Endothelial cell of umbilical vein (primary cell): ENCODE measurements at regions not wholly inside any gene's neighbourhood (a gene's known extent, or its start where the extent isn't known, plus 50 kb on each side); places are given as distances from the start of the nearest gene placed in this dataset.

Experiments used
- BruUV-seq: library from RNA; stranded (reverse); fragments of 400-500 nt; replicated peaks from 2 replicates; lab custom pipeline; 2021; lab: Mats Ljungman, UMichigan
- CTCF ChIA-PET: fragments of 300-600, 350-600 bp; sonication (Branson Sonifier 250); formaldehyde crosslinking; loops from one replicate; lab custom pipeline; 2021; ENCODE audit warnings: antibody characterized with exemption, inconsistent platforms; lab: Charles Lee
- POLR2A ChIA-PET: fragments of 300-600, 350-600 bp; sonication (Branson Sonifier 250); formaldehyde crosslinking; loops from one replicate; lab custom pipeline; 2021; ENCODE audit warnings: antibody characterized with exemption, inconsistent platforms; lab: Charles Lee
- DNase-seq: peaks from one replicate; pipeline ENCODE4 v3.0.0-alpha.2; 2011; ENCODE audit warnings: low read depth, low spot score
- FAIRE-seq: peaks from 2 replicates; lab custom pipeline; 2011; peaks lifted over from hg19 to GRCh38; lab: Jason Lieb, UNC
- H2AFZ ChIP-seq: 2 replicates; pipeline ENCODE4 v1.6.0; 2012; ENCODE audit warnings: low read depth, low read length, control low read depth, inconsistent platforms
- H3K27ac ChIP-seq: 2 replicates; pipeline ENCODE4 v1.5.1; 2011; ENCODE audit warnings: low read depth, mild to moderate bottlenecking, control low read depth, low read length, moderate library complexity; ENCODE audit not compliant: insufficient read depth
- H3K27me3 ChIP-seq, 2 experiments: 2 replicates each; pipeline versions ENCODE4 v1.6.0 to v1.6.1; 2011; ENCODE audit warnings: low read length in 2 of 2, mixed read lengths in 1 of 2; ENCODE audit not compliant: control insufficient read depth in 2 of 2, insufficient read depth in 2 of 2
- H3K36me3 ChIP-seq, 2 experiments: 2 replicates in 1 of 2; 3 replicates in 1 of 2; pipeline ENCODE4 v1.5.1; 2011; ENCODE audit warnings: low read length in 2 of 2, mild to moderate bottlenecking in 1 of 2, moderate library complexity in 1 of 2; ENCODE audit not compliant: control insufficient read depth in 2 of 2, insufficient read depth in 2 of 2; ENCODE audit errors: extremely low read depth in 1 of 2
- H3K4me1 ChIP-seq: 3 replicates; pipeline ENCODE4 v1.5.1; 2011; ENCODE audit warnings: mild to moderate bottlenecking, low read length; ENCODE audit not compliant: control insufficient read depth, insufficient read depth; ENCODE audit errors: extremely low read depth
- H3K4me2 ChIP-seq: 2 replicates; pipeline ENCODE4 v1.6.1; 2011; ENCODE audit warnings: low read length, control low read depth, mixed read lengths; ENCODE audit not compliant: insufficient read depth
- H3K4me3 ChIP-seq, 3 experiments: fragments of 200-600 bp in 1 of 3; sonication (generic), shearing (Covaris generic) in 1 of 3; replicated peaks in 1 of 3; 2 replicates each; pipeline ENCODE4 v1.5.1; 2011 to 2016; ENCODE audit warnings: control low read depth in 3 of 3, low read length in 3 of 3, mild to moderate bottlenecking in 2 of 3, inconsistent platforms in 1 of 3, low read depth in 1 of 3, moderate library complexity in 1 of 3; ENCODE audit not compliant: insufficient read depth in 1 of 3
- H3K79me2 ChIP-seq: 2 replicates; pipeline ENCODE4 v1.6.0; 2012; ENCODE audit warnings: low read length, inconsistent platforms; ENCODE audit not compliant: control insufficient read depth, insufficient read depth
- H3K9ac ChIP-seq: replicated peaks from 2 replicates; pipeline ENCODE3; 2011; ENCODE audit warnings: low read length, control low read depth; ENCODE audit not compliant: insufficient read depth; ENCODE audit errors: extremely low read depth
- H3K9me1 ChIP-seq: replicated peaks from 3 replicates; pipeline ENCODE4 v1.6.0; 2011; ENCODE audit warnings: mild to moderate bottlenecking, low read length; ENCODE audit not compliant: control insufficient read depth, insufficient read depth; ENCODE audit errors: extremely low read depth
- H3K9me3 ChIP-seq: replicated peaks from 2 replicates; pipeline ENCODE4 v1.5.1; 2012; ENCODE audit warnings: low read length, inconsistent platforms; ENCODE audit not compliant: control insufficient read depth, insufficient read depth
- H4K20me1 ChIP-seq: replicated peaks from 2 replicates; pipeline ENCODE3; 2011; ENCODE audit warnings: mild to moderate bottlenecking, low read length; ENCODE audit not compliant: control insufficient read depth, insufficient read depth; ENCODE audit errors: extremely low read depth
- EZH2 ChIP-seq: IDR thresholded peaks from 2 replicates; pipeline ENCODE4 v1.6.1; 2012; ENCODE audit warnings: borderline replicate concordance, low read depth, mild to moderate bottlenecking, moderate library complexity, low read length, inconsistent platforms; ENCODE audit not compliant: severe bottlenecking
- FOS ChIP-seq: IDR thresholded peaks from 2 replicates; pipeline ENCODE4 v1.6.1; 2011; ENCODE audit warnings: mild to moderate bottlenecking, low read length, moderate library complexity, borderline replicate concordance; ENCODE audit not compliant: insufficient read depth
- GATA2 ChIP-seq: IDR thresholded peaks from 2 replicates; pipeline ENCODE4 v1.7.0; 2011; ENCODE audit warnings: low read depth, mild to moderate bottlenecking, moderate library complexity, mixed read lengths, low read length; ENCODE audit not compliant: insufficient read length, insufficient read depth
- JUN ChIP-seq: IDR thresholded peaks from 2 replicates; pipeline ENCODE4 v1.6.1; 2011; ENCODE audit warnings: borderline replicate concordance, low read depth; ENCODE audit not compliant: insufficient read length, insufficient read depth
- MYC ChIP-seq: IDR thresholded peaks from one replicate; pipeline ENCODE4 v1.6.1; 2011; ENCODE audit warnings: mild to moderate bottlenecking, low read depth, low read length
- POLR2A ChIP-seq: IDR thresholded peaks from 2 replicates; pipeline ENCODE4 v1.6.1; 2012; ENCODE audit warnings: low read depth, mild to moderate bottlenecking, control low read depth, low read length
- POLR2AphosphoS5 ChIP-seq: IDR thresholded peaks from 2 replicates; pipeline ENCODE4 v1.6.1; 2012; ENCODE audit warnings: low read depth, mild to moderate bottlenecking, control low read depth, low read length, moderate library complexity; ENCODE audit not compliant: insufficient read depth
- dilution Hi-C: fragments of 300-500 bp; cut with MboI; formaldehyde crosslinking; loops from one replicate; pipeline ENCODE4 v1.15.0; 2019; ENCODE audit warnings: low sequenced_read_pairs; ENCODE audit not compliant: extremely low pct_ligation_motif_present
- intact Hi-C: fragments of 100-400 bp; cut with micrococcal nuclease; formaldehyde crosslinking; loops from one replicate; pipeline ENCODE4 v1.10.0; 2022
- TF ChIP-seq, protein P1 (sequence below): IDR thresholded peaks from 2 replicates; pipeline ENCODE4 v1.6.1; 2011; ENCODE audit not compliant: insufficient read depth, insufficient read length

DNA sequence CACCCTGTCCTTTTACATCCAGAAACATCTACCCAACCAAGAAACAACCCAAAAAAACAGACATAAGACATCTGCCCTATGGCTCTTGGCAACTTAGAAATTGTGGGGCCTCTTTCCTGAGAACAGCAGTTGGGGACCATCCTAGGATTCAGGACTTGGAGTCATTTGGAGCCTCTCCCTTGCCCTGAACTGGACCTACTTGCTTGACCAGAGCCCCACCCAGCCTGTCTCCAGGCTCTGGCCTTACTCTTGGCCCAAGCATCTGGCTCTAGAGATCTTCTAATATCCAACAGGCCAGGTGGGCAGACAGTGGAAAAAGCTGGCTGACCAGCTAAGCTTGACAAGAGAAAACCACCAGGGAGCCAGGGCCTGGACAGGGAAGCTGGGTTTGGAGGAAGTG, 99.1 kb upstream of the C2CD4B start:
- Histone ChIP-seq H3K4me3 (no peak overlapping the region), H3K9me1 (no peaks in the 10 kb centered on the region), H3K9ac (no peak overlapping the region), H3K36me3 (no peaks in the 10 kb centered on the region), H3K79me2 (no peaks in the 10 kb centered on the region), H3K27me3 (no peaks in the 10 kb centered on the region), H3K27ac (no peak overlapping the region), H4K20me1 (no peaks in the 10 kb centered on the region), H2AFZ (no peak overlapping the region), H3K4me1 (no peaks in the 10 kb centered on the region), H3K9me3 (peaks cover 3% of the 10 kb centered on the region), H3K4me2 (no peak overlapping the region)
- intact Hi-C loops: no loop called here
- no peak for FAIRE-seq
- DNase-seq: no peak
- CTCF ChIA-PET: interaction anchor here (1.3 to 2.7 kb wide), 3 partner anchors 10 to 139 kb away, joined by 4 to 15 read pairs (median 7); no protein-coding TSS in a partner anchor
- dilution Hi-C loops: no loop called here
- TF ChIP-seq MYC: no peak
- no peak for TF ChIP-seq JUN
- no peak for TF ChIP-seq FOS
- POLR2A ChIA-PET: no interaction called here
- no TSS peak for BruUV-seq

DNA sequence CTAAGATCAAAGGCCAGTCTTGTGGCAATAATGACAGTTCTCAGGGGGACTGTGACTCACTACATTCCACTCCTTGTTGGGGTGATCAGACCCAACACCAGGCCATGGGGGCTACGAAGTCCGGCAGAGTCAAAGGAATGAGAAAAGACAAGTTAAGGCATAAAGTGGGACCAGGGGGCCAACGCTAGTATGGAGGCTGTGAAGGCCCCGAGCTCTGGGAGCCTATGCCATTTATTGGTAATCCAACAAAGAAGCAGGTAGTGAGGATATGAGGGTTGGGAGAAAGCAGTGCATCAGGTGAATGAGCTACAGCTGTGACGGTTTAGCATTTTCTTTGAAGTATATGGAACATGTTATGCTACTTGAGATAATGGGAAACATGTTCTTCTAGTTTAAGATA, 104.4 kb upstream of the C2CD4B start:
- Histone ChIP-seq H2AFZ (no peak overlapping the region), H3K4me2 (no peak overlapping the region), H3K4me3 (no peak overlapping the region), H3K9ac (no peak overlapping the region), H3K79me2 (no peaks in the 10 kb centered on the region), H3K9me1 (no peaks in the 10 kb centered on the region), H3K4me1 (no peaks in the 10 kb centered on the region), H3K27me3 (no peaks in the 10 kb centered on the region), H3K27ac (no peak overlapping the region), H4K20me1 (no peaks in the 10 kb centered on the region), H3K9me3 (peaks cover 2% of the 10 kb centered on the region), H3K36me3 (no peaks in the 10 kb centered on the region)
- BruUV-seq: no TSS peak
- TF ChIP-seq FOS: no peak
- no peak for TF ChIP-seq GATA2
- no peak for TF ChIP-seq MYC
- TF ChIP-seq, protein P1, sequence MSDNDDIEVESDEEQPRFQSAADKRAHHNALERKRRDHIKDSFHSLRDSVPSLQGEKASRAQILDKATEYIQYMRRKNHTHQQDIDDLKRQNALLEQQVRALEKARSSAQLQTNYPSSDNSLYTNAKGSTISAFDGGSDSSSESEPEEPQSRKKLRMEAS: no peak
- no peak for TF ChIP-seq JUN
- no peak for TF ChIP-seq EZH2
- no peak for TF ChIP-seq POLR2A
- TF ChIP-seq POLR2AphosphoS5: no peak
- intact Hi-C loops (no loop called here), dilution Hi-C loops (no loop called here)
- POLR2A ChIA-PET: no interaction called here
- DNase-seq: no peak
- no peak for FAIRE-seq
- CTCF ChIA-PET: interaction anchor here (1.6 kb wide), 1 partner anchor 15 kb away, joined by 5 read pairs; no protein-coding TSS in a partner anchor
